NCI-H526 (cell line): ENCODE measurements at regions not wholly inside any gene's neighbourhood (a gene's known extent, or its start where the extent isn't known, plus 50 kb on each side); places are given as distances from the start of the nearest gene placed in this dataset.

Experiments used
- DNase-seq, 2 experiments: peaks; one replicate each; lab custom pipeline; 2025; lab: John Stamatoyannopoulos, UW

- no peak for DNase-seq
Measured at GRCh38 chr16:5480431-5481195, 383.0 kb upstream of the EEF2KMT start.

GRCh38 chr16:5479926-5480325 lies 382.3 kb upstream of the EEF2KMT start:
- DNase-seq = no peak

GRCh38 chr16:5478036-5478435 lies 380.4 kb upstream of the EEF2KMT start:
- no peak for DNase-seq

- DNase-seq = no peak
Measured at GRCh38 chr16:5477251-5477650, 379.7 kb upstream of the EEF2KMT start.

GRCh38 chr16:5472552-5472951 lies 375.0 kb upstream of the EEF2KMT start:
- DNase-seq = no peak

DNA sequence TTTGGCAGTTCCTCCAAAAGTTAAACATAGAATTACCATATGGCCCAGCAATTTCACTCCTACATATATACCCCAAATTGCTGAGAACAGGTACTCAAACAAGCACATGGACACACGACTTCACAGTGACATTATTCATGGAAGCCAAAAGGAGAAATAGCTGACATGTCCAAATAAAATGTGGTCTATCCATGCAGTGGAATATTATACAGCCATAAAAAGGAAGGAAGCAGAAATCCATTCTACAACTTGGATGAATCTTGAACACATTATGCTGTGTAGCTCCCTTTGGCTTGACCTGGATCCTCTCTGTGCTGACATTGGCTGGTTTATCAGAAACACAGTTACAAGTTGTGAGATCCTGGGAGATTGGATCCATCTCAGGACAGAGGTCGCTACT lies 370.9 kb upstream of the EEF2KMT start:
- no peak for DNase-seq

GRCh38 chr16:5467552-5467951 lies 370.0 kb upstream of the EEF2KMT start:
- DNase-seq = no peak

DNA sequence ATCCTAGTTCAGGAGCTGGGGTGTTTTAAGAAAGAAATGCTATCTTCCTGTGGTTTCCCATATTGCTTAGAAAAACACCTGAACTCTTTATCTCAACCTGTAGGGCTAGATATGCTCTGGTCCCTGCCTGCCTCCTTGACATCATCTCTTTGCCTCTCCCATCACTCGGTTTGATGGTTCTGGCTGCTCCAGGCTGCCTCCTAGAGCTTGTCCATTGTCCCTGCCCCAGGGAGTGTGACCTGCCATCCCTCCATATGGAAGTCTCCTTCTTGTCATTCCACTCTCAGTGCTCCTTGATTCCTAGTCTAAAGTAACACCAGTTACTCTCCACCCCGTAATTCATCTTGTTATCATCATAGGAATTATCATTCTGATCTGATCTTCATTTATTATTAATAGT lies 369.0 kb upstream of the EEF2KMT start:
- DNase-seq = no peak

- DNase-seq = no peak
Measured at GRCh38 chr16:5465714-5466113, 368.1 kb upstream of the EEF2KMT start.

DNA sequence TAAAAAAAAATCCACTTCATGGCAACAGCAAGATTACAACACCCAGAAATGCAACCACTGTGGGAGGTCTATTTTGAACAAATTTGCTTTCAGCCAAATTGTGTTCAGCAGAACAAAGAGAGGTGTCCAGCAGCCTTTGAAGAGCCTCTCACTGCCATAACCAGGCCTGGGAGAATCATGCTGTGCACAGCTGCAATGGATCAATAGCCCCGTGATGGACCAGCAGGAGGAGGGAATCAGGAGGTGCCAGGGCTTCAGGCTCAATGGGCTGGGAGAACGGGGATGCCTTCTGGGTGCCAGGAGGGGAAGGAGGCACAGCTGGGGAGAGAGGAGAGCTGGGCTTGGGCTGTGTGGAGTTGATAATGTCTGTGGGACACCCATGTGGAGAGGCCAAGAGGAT lies 366.2 kb upstream of the EEF2KMT start:
- DNase-seq = no peak

DNA sequence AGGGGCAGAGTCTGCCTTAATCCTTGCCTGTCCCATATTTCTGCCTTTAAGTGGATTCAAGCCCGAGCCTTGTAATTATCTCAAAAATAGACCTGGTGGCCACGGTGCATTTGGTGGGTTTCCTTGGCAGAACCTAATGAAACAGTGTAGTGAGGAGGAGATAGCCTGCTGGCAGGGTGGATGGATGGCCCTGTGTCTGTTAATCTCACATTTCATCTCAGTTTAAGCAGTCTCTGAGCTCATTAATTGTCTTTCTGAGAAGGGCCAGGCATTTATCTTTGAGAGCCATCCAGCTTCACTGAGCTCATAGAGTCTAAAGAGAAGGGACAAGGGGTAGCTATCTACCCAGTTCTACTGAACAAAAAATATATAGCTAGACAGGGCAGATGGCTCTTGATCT lies 364.0 kb upstream of the EEF2KMT start:
- no peak for DNase-seq

DNA sequence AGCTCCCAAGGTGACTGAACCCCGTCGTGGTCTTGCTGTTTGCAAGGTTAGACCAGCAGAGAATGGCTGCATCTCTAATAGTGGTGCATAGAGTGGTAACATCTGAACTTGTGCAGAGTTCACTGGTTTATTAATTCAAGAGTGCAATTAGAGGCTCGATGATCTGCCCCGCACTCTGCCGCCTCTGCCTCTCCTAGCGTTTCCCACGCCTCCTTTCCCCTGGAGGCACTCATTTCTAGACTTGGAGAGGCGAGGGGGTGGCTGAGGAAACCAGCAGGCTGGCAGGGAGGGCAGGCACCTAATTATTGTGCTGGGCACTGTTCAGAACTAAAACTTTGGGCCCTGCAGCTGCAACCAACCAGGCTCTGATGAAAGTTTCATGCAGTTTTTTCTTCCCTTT lies 363.5 kb upstream of the EEF2KMT start:
- no peak for DNase-seq

- DNase-seq = no peak
Measured at GRCh38 chr16:5460701-5461100, 363.1 kb upstream of the EEF2KMT start.

- no peak for DNase-seq
Measured at GRCh38 chr16:5459863-5460262, 362.3 kb upstream of the EEF2KMT start.

DNA sequence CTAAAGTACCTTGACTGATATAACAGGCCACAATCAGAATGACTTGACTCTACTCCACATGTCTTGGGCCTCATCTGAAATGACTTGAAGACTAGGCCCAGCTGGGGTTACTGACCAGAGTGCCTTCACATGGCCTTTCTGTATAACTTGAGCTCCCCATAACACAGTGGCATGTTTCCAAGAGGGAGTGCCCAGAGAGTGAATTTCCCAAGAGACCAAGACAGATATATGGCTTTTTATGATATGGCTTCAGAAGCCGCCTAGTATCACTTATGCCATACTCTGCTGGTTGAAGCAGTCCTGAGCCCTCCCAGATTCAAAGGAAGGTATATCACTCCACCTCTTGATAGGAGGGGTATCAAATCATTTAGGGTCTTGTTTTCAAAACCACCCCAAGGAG lies 357.5 kb upstream of the EEF2KMT start:
- no peak for DNase-seq

DNA sequence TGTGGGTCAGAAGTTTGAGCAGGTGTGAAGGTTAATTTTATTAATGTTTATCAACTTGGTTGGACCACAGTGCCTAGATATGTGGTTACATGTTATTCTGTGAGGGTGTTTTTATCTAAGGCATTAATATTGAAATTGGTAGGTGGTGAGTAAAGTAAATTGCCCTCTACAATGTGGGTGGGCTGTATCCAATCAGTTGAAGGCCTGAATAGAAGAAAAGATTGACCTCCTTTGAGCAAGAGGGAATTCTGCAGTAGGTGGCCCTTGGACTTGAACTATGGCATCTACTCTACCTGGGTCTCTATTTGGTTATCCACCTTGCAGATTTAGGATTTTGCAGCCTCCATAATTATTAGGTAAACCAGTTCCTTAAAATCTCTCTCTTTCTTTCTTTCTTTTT lies 356.8 kb upstream of the EEF2KMT start:
- no peak for DNase-seq

- DNase-seq = no peak
Measured at GRCh38 chr16:5451641-5452040, 354.0 kb upstream of the EEF2KMT start.

DNA sequence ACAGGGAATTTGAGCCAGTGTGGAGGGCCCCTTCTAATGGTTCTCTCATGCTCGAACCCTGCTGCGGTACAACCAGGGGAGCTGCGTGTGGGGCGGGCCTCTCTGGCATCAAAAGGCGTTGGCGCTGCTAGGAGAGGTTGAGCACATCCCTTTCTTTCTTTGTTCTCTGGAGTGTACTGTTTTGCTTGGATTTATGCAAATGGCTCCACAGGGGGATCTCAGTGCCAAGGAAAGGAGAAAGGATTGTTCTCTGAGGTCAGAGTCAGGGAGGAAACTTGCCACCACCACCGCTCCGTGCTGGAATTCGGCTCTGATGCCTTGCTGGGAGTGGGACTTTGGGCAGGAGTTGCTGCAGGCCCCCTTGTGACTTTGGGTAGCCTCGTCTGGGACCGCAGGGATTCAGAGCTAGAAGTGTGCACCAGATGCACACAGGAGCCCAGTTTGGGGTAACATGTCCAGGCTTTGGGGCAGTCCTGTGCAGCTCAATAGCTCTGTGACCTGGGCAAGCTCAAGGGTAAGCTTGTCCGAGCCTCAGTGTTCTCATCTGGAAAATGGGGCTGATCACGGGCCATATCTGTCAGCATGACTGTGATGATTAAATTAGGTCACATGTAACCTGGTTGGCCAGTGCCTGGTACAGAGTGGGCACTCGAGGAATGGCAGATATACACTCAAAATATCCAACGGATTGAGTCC lies 353.0 kb upstream of the EEF2KMT start:
- DNase-seq = no peak

GRCh38 chr16:5449901-5450300 lies 352.3 kb upstream of the EEF2KMT start:
- DNase-seq = no peak

DNA sequence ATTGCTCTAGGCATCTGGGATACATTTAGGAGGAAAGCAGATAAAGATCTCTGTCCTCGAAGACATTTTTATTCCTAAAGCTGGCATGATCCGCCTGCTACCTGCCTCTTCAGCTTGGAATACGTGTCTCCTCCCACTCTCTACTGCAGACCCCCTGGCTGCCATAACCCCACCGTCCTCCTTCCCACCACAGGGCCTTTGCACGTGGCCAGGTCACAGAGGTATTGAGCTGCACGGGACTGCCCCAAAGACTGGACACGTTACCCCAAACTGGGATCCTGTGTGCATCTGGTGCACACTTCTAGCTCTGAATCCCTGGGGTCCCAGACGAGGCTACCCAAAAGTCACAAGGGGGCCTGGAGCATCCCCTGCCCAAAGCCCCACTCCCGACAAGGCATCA lies 351.2 kb upstream of the EEF2KMT start:
- DNase-seq = no peak

DNA sequence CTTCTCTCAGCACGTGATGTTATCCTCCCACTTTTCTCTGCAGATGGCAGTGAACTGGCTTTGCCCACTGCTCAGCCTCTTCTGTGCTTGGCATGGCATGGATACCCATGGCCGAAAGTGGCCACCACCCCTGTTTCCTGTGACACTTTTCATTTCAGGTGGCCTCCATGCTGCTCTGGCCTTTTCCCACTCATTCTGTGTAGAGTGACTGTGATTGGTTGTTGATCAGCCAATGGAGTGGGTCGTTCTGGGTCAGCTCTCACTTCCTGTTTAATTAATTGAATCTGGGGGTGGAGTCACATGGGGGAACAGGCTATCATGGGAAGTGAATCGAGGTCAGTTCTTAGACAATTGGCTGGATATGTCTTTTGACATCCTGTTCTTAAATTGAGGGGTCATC lies 350.1 kb upstream of the EEF2KMT start:
- no peak for DNase-seq

DNA sequence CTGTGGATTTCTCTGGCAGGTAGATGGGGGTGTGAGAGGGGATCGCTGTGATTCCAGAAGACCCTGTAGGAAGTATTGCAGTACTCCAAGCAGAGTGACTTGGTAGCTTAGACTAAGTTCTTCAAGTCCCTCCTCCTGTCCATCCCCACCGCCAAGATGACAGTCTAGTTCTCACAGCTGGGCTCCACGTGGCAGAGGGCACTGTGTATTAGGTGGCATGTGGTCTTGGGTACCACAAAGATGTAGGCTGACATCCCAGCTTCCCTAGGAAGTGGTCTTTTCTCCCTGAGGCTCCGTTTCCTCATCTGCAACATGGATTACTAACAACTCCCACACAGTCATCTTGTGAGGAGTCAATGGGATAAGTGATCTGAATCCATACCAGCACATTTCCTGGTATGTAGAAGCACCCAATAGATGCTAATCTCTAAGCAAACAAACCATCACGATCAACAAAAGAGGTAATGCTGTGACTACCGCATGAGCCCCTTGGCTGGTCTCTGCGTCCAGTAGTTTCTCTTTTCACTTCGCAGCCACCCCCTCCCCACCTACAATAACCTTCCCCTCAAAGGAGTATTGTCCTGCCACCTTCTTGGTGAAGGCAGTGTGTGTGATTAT lies 349.1 kb upstream of the EEF2KMT start:
- DNase-seq = no peak

DNA sequence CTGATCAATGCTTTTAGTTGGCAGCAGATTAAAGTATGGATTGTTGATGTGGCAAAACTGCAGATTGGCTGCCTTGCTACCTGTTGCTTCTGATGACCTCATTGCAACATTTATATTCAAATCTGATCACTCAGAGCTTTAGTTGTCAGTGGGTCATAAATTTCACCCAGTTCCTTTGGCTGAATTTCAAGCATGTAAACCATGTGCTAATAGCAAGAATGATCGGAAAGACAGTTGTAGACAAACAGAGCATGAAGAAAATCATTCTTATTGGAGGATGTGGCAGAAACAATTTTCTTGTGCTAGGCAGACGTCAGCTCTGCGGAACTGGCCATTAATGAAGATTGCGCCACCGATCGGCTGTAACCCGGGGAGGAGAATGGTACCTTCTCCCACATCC lies 346.6 kb upstream of the EEF2KMT start:
- no peak for DNase-seq
